Right lobe of liver (tissue), 6 donors: ENCODE measurements at regions not wholly inside any gene's neighbourhood (a gene's known extent, or its start where the extent isn't known, plus 50 kb on each side); places are given as distances from the start of the nearest gene placed in this dataset.
"Not testable (repeated sequence)": the region's sequence is repeated elsewhere in the genome, so short reads cannot be mapped to it uniquely, and the experiment has no call there.

Experiments used
- ATAC-seq, 4 donors: fragments of 200-7000 bp; cut with Tn5 transposase; one replicate each; pipeline ENCODE4 v1.9.1; 2020; ENCODE audit warnings: mild to moderate bottlenecking in 4 of 4, moderate library complexity in 4 of 4
- DNase-seq, 3 donors: peaks; one replicate each; pipeline ENCODE4 v3.0.0-alpha.2; 2020
- H3K27ac ChIP-seq, 3 donors: fragments of 200-600 bp; one replicate each; pipeline ENCODE4 v1.8.0; 2022
- H3K27me3 ChIP-seq, 2 donors: fragments of 200-600 bp; one replicate each; pipeline ENCODE4 v1.8.0; 2022
- H3K36me3 ChIP-seq, 4 donors: fragments of 200-600 bp; sonication (generic) in 1 of 4; one replicate each; pipeline versions ENCODE4 v1.5.1 to v1.8.0; 2017 to 2022; ENCODE audit warnings: control low read depth in 1 of 4
- H3K4me1 ChIP-seq, 4 donors: fragments of 200-600 bp; sonication (generic) in 1 of 4; one replicate each; pipeline versions ENCODE4 v1.5.1 to v1.8.0; 2017 to 2022; ENCODE audit warnings: control low read depth in 1 of 4
- H3K4me3 ChIP-seq, 3 donors: fragments of 200-600 bp; one replicate each; pipeline ENCODE4 v1.8.0; 2022
- H3K9me3 ChIP-seq, 4 donors: fragments of 200-600 bp; sonication (generic) in 1 of 4; one replicate each; pipeline versions ENCODE4 v1.5.1 to v1.8.0; 2017 to 2022; ENCODE audit warnings: control low read depth in 1 of 4
- CTCF ChIP-seq, 4 donors: fragments of 200-600 bp in 3 of 4; fragments of 450-650 bp in 1 of 4; IDR thresholded peaks; one replicate each; pipeline versions ENCODE4 v1.5.1 to v1.8.0; 2016 to 2022; ENCODE audit warnings: antibody characterized with exemption in 4 of 4, mild to moderate bottlenecking in 2 of 4
- POLR2A ChIP-seq: fragments of 450-650 bp; IDR thresholded peaks from one replicate; pipeline ENCODE4 v1.6.1; 2017; ENCODE audit warnings: antibody characterized with exemption, mild to moderate bottlenecking
- WGBS: methylation state at CpG from one replicate; pipeline ENCODE4 v1.1.6; 2018; ENCODE audit warnings: low coverage, low lambda C conversion rate; ENCODE audit not compliant: insufficient coverage; ENCODE audit errors: missing lambda C conversion rate; 5-methylcytosine and 5-hydroxymethylcytosine counted together
- intact Hi-C, 2 donors: fragments of 100-400 bp; cut with DNase I; formaldehyde crosslinking; loops; one replicate each; pipeline versions ENCODE4 v1.11.2 to v1.14.1; 2022
- donor health status: DM: no; HTN: yes; CAD: no.
- donor health status: DM: no; HTN: no; CAD: no.
- donor health status: DM: no; HTN: no; CAD: no.
- donor health status: DM: no; HTN: yes; CAD: no.
- donor health status: DM: no; HTN: yes; CAD: no.

GRCh38 chr4:151540728-151541388 is 131.9 kb downstream of the FHIP1A start:
- TF ChIP-seq CTCF (IDR thresholded peaks at IDR 0.05) (no peak), POLR2A (no peak)
- intact Hi-C loops, result no loop called here
- no peaks in the 10 kb centered on the region for H3K36me3 ChIP-seq
- 67% methylated on average over 3 of the region's 3 CpGs for WGBS
- H3K27me3 ChIP-seq, result no peaks in the 10 kb centered on the region
- no peaks in the 10 kb centered on the region for H3K9me3 ChIP-seq
- H3K4me3 ChIP-seq, result no peak overlapping the region
- H3K27ac ChIP-seq, result no peak overlapping the region
- no peak for ATAC-seq
- no peaks in the 10 kb centered on the region for H3K4me1 ChIP-seq
- DNase-seq, result no peak

GRCh38 chr4:151541389-151542071 is 132.6 kb downstream of the FHIP1A start:
- H3K9me3 ChIP-seq, result no peaks in the 10 kb centered on the region
- DNase-seq, result no peak
- H3K27me3 ChIP-seq, result no peaks in the 10 kb centered on the region
- peak in 1 of 4 donors; percentile 30 for ATAC-seq
- H3K4me1 ChIP-seq, result no peaks in the 10 kb centered on the region
- TF ChIP-seq CTCF (IDR thresholded peaks at IDR 0.05), result no peak
- TF ChIP-seq POLR2A, result no peak
- H3K36me3 ChIP-seq, result no peaks in the 10 kb centered on the region
- intact Hi-C loops, result no loop called here
- H3K27ac ChIP-seq, result no peak overlapping the region
- H3K4me3 ChIP-seq, result no peak overlapping the region
- WGBS, result 42% methylated on average over 6 of the region's 6 CpGs

GRCh38 chr4:151548708-151549107 is 139.7 kb downstream of the FHIP1A start:
- H3K27ac ChIP-seq, result no peak overlapping the region
- no peaks in the 10 kb centered on the region for H3K4me1 ChIP-seq
- no peak for DNase-seq
- ATAC-seq, result no peak
- H3K27me3 ChIP-seq, result no peaks in the 10 kb centered on the region
- H3K4me3 ChIP-seq, result no peak overlapping the region
- no peaks in the 10 kb centered on the region for H3K36me3 ChIP-seq
- intact Hi-C loops, result no loop called here
- WGBS, result 80% methylated on average over 8 of the region's 8 CpGs
- TF ChIP-seq CTCF (IDR thresholded peaks at IDR 0.05) (no peak), POLR2A (no peak)
- peaks cover 0 to 11% (median 4%) of the 10 kb centered on the region in 4 donors for H3K9me3 ChIP-seq

GRCh38 chr4:151549378-151549777 is 140.4 kb downstream of the FHIP1A start:
- 92% methylated on average over 2 of the region's 2 CpGs for WGBS
- H3K27ac ChIP-seq, H3K4me1 ChIP-seq, H3K4me3 ChIP-seq, ATAC-seq, DNase-seq, H3K36me3 ChIP-seq, intact Hi-C loops, H3K27me3 ChIP-seq: not testable (repeated sequence)
- peaks cover 0 to 11% (median 4%) of the 10 kb centered on the region in 4 donors for H3K9me3 ChIP-seq

GRCh38 chr4:151553874-151554273 is 144.9 kb downstream of the FHIP1A start:
- peaks cover 0 to 7% (median 1%) of the 10 kb centered on the region in 4 donors for H3K9me3 ChIP-seq
- 46% methylated on average over 2 of the region's 2 CpGs for WGBS
- H3K36me3 ChIP-seq, result no peaks in the 10 kb centered on the region
- no peak overlapping the region for H3K27ac ChIP-seq
- no peaks in the 10 kb centered on the region for H3K4me1 ChIP-seq
- intact Hi-C loops, result no loop called here
- no peak for ATAC-seq
- no peak overlapping the region for H3K4me3 ChIP-seq
- TF ChIP-seq CTCF (IDR thresholded peaks at IDR 0.05), result no peak
- TF ChIP-seq POLR2A, result no peak
- H3K27me3 ChIP-seq, result no peaks in the 10 kb centered on the region
- DNase-seq, result no peak
